Smooth muscle cell (in vitro differentiated cells): ENCODE measurements at regions not wholly inside any gene's neighbourhood (a gene's known extent, or its start where the extent isn't known, plus 50 kb on each side); places are given as distances from the start of the nearest gene placed in this dataset.
A peak's percentile ranks its signal among the peaks of the same experiment; 100 is the strongest.

Source experiments
- DNase-seq: peaks from one replicate; lab custom pipeline; 2025; ENCODE audit not compliant: unreplicated experiment; lab: John Stamatoyannopoulos, UW
- H2AFZ ChIP-seq: fragments of 200-600 bp; sonication (generic); 2 replicates; pipeline ENCODE4 v1.6.0; 2016; ENCODE audit warnings: antibody characterized with exemption, low read depth, mild to moderate bottlenecking
- H3F3A ChIP-seq: fragments of 200-600 bp; sonication (generic); 2 replicates; pipeline ENCODE4 v1.6.0; 2017; ENCODE audit warnings: antibody characterized with exemption, low read depth
- H3K27ac ChIP-seq: fragments of 200-600 bp; sonication (generic); 2 replicates; pipeline ENCODE4 v1.5.1; 2016; ENCODE audit warnings: low read depth, mild to moderate bottlenecking
- H3K27me3 ChIP-seq: fragments of 200-600 bp; sonication (generic); 2 replicates; pipeline ENCODE4 v1.6.1; 2016; ENCODE audit warnings: low read depth, mild to moderate bottlenecking
- H3K36me3 ChIP-seq: fragments of 200-600 bp; sonication (generic); 2 replicates; pipeline ENCODE4 v1.5.1; 2016; ENCODE audit warnings: low read depth
- H3K4me1 ChIP-seq: fragments of 200-600 bp; sonication (generic); 2 replicates; pipeline ENCODE4 v1.5.1; 2016; ENCODE audit warnings: low read depth
- H3K4me2 ChIP-seq: fragments of 200-600 bp; sonication (generic); 2 replicates; pipeline ENCODE4 v1.6.0; 2016; ENCODE audit warnings: mild to moderate bottlenecking
- H3K4me3 ChIP-seq: fragments of 200-600 bp; sonication (generic); 2 replicates; pipeline ENCODE4 v1.5.1; 2016; ENCODE audit warnings: mild to moderate bottlenecking
- H3K79me2 ChIP-seq: fragments of 200-600 bp; sonication (generic); 2 replicates; pipeline ENCODE4 v1.6.0; 2016; ENCODE audit warnings: low read depth, mild to moderate bottlenecking
- H3K9ac ChIP-seq: fragments of 200-600 bp; sonication (generic); 2 replicates; pipeline ENCODE4 v1.6.0; 2016; ENCODE audit warnings: low read depth
- H3K9me3 ChIP-seq: fragments of 200-600 bp; sonication (generic); replicated peaks from 2 replicates; pipeline ENCODE4 v1.5.1; 2016; ENCODE audit warnings: low read depth
- H4K20me1 ChIP-seq: fragments of 200-600 bp; sonication (generic); 2 replicates; pipeline ENCODE4 v1.6.0; 2016; ENCODE audit warnings: low read depth
- CTCF ChIP-seq: fragments of 200-600 bp; sonication (generic); IDR thresholded peaks from 2 replicates; pipeline ENCODE4 v1.5.1; 2017; ENCODE audit warnings: borderline replicate concordance, mild to moderate bottlenecking, antibody characterized with exemption; ENCODE audit not compliant: insufficient read depth, poor library complexity, severe bottlenecking
- WGBS: methylation state at CpG from one replicate; pipeline ENCODE4 v1.1.7; 2016; ENCODE audit warnings: low lambda C conversion rate; 5-methylcytosine and 5-hydroxymethylcytosine counted together

- WGBS, result 90% methylated on average over 2 of the region's 2 CpGs
- no peaks in the 10 kb centered on the region for H3K9me3 ChIP-seq
- no peak overlapping the region for H3K9ac ChIP-seq
- H3K4me1 ChIP-seq, result peaks cover 12% of the 10 kb centered on the region
- no peak for TF ChIP-seq CTCF
- no peaks in the 10 kb centered on the region for H3K27me3 ChIP-seq
- peaks cover 8% of the 10 kb centered on the region for H3F3A ChIP-seq
- H3K79me2 ChIP-seq, result no peaks in the 10 kb centered on the region
- H3K36me3 ChIP-seq, result no peaks in the 10 kb centered on the region
- no peak overlapping the region for H3K27ac ChIP-seq
- H3K4me3 ChIP-seq, result no peak overlapping the region
- H3K4me2 ChIP-seq, result no peak overlapping the region
- no peak for DNase-seq
- no peaks in the 10 kb centered on the region for H4K20me1 ChIP-seq
- no peak overlapping the region for H2AFZ ChIP-seq
Measured at GRCh38 chr4:140312100-140312499, 61.3 kb upstream of the SCOC start.

GRCh38 chr4:140311257-140311835 lies 62.1 kb upstream of the SCOC start:
- H3K27me3 ChIP-seq, result no peaks in the 10 kb centered on the region
- H3K27ac ChIP-seq, result no peak overlapping the region
- H3K4me1 ChIP-seq, result peaks cover 8% of the 10 kb centered on the region
- no peaks in the 10 kb centered on the region for H3K79me2 ChIP-seq
- H3K36me3 ChIP-seq, result no peaks in the 10 kb centered on the region
- no peaks in the 10 kb centered on the region for H3K9me3 ChIP-seq
- H3K9ac ChIP-seq, result no peak overlapping the region
- H2AFZ ChIP-seq, result no peak overlapping the region
- DNase-seq, result no peak
- no peak overlapping the region for H3K4me3 ChIP-seq
- peaks cover 8% of the 10 kb centered on the region for H3F3A ChIP-seq
- no peak overlapping the region for H3K4me2 ChIP-seq
- no peak for TF ChIP-seq CTCF
- no peaks in the 10 kb centered on the region for H4K20me1 ChIP-seq

- Histone ChIP-seq H3K4me3 (no peak overlapping the region), H3K4me2 (peak overlapping the region; percentile 32), H3F3A (peaks cover 8% of the 10 kb centered on the region), H3K9me3 (no peaks in the 10 kb centered on the region), H4K20me1 (no peaks in the 10 kb centered on the region), H2AFZ (no peak overlapping the region), H3K4me1 (peaks cover 5% of the 10 kb centered on the region), H3K27me3 (no peaks in the 10 kb centered on the region), H3K9ac (peak overlapping the region; percentile 30), H3K79me2 (no peaks in the 10 kb centered on the region), H3K27ac (peak overlapping the region; percentile 93), H3K36me3 (no peaks in the 10 kb centered on the region)
- TF ChIP-seq CTCF, result no peak
- no peak for DNase-seq
- 100% methylated on average over 1 of the region's 1 CpG for WGBS
Measured at GRCh38 chr4:140309124-140309870, 64.1 kb upstream of the SCOC start.
